Prostate gland (tissue), 2 donors: ENCODE measurements at regions not wholly inside any gene's neighbourhood (a gene's known extent, or its start where the extent isn't known, plus 50 kb on each side); places are given as distances from the start of the nearest gene placed in this dataset.

Experiments
- DNase-seq: peaks from one replicate; pipeline ENCODE4 v3.0.0-alpha.2; 2019; ENCODE audit warnings: low spot score
- H3K27ac ChIP-seq, 2 donors: fragments of 200-600 bp; sonication (generic); 2 replicates each; pipeline ENCODE4 v1.5.1; 2017 to 2019
- H3K27me3 ChIP-seq: fragments of 200-600 bp; sonication (generic); replicated peaks from 2 replicates; pipeline ENCODE4 v1.5.1; 2019; ENCODE audit not compliant: insufficient read depth
- H3K36me3 ChIP-seq, 2 donors: fragments of 200-600 bp; sonication (generic); 1 replicate in 1 of 2; 2 replicates in 1 of 2; pipeline versions ENCODE4 v1.5.1 to v1.8.1; 2017 to 2019
- H3K4me1 ChIP-seq: fragments of 200-600 bp; sonication (generic); replicated peaks from 2 replicates; pipeline ENCODE4 v1.5.1; 2019
- H3K4me3 ChIP-seq, 2 donors: fragments of 200-600 bp; sonication (generic); 2 replicates each; pipeline ENCODE4 v1.5.1; 2017 to 2019
- H3K9me3 ChIP-seq: fragments of 200-600 bp; sonication (generic); 2 replicates; pipeline ENCODE4 v1.5.1; 2017
- POLR2A ChIP-seq: fragments of 450-650 bp; IDR thresholded peaks from one replicate; pipeline ENCODE4 v1.6.1; 2016; ENCODE audit warnings: antibody characterized with exemption, mild to moderate bottlenecking
- POLR2AphosphoS5 ChIP-seq: sonication (generic); formaldehyde crosslinking; IDR thresholded peaks from one replicate; pipeline ENCODE4 v1.6.1; 2017; ENCODE audit warnings: antibody characterized with exemption
- WGBS: methylation state at CpG from one replicate; pipeline ENCODE4 v1.1.5; 2018; 5-methylcytosine and 5-hydroxymethylcytosine counted together
- intact Hi-C: fragments of 100-400 bp; cut with DNase I; formaldehyde crosslinking; loops from one replicate; pipeline ENCODE4 v1.14.2; 2022
- TF ChIP-seq, protein P1 (sequence below), 4 experiments: fragments of 200-600 bp in 2 of 4; fragments of 450-650 bp in 2 of 4; sonication (generic) in 2 of 4; IDR thresholded peaks; 1 replicate in 3 of 4; 2 replicates in 1 of 4; pipeline ENCODE4 v1.5.1; 2016 to 2019; ENCODE audit warnings: antibody characterized with exemption in 4 of 4, mild to moderate bottlenecking in 2 of 4, moderate library complexity in 2 of 4

DNA sequence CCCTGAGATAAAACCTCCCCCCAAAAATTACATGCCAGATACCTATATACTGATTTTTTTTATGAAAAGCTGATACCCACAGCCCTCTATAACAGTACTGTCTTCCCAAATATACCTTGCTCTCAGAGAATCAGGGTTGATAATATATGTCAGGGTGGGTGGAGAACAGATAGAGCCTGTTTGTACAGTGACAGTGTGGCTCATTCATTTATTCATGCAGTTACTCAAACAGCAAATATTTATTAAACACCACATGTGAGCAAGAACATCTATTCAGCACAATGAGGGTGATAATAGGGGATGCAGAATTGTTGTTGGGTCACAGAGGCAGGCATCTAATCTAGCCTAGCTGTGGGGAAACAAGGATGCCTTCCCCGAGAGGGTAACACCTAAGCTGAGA, 334.2 kb downstream of the MAFB start:
- no peak overlapping the region for H3K27ac ChIP-seq
- no peaks in the 10 kb centered on the region for H3K9me3 ChIP-seq
- no peaks in the 10 kb centered on the region for H3K36me3 ChIP-seq
- intact Hi-C loops, result no loop called here
- no peaks in the 10 kb centered on the region for H3K27me3 ChIP-seq
- H3K4me3 ChIP-seq, result no peak overlapping the region
- TF ChIP-seq POLR2AphosphoS5 (no peak), POLR2A (no peak)
- TF ChIP-seq, protein P1, sequence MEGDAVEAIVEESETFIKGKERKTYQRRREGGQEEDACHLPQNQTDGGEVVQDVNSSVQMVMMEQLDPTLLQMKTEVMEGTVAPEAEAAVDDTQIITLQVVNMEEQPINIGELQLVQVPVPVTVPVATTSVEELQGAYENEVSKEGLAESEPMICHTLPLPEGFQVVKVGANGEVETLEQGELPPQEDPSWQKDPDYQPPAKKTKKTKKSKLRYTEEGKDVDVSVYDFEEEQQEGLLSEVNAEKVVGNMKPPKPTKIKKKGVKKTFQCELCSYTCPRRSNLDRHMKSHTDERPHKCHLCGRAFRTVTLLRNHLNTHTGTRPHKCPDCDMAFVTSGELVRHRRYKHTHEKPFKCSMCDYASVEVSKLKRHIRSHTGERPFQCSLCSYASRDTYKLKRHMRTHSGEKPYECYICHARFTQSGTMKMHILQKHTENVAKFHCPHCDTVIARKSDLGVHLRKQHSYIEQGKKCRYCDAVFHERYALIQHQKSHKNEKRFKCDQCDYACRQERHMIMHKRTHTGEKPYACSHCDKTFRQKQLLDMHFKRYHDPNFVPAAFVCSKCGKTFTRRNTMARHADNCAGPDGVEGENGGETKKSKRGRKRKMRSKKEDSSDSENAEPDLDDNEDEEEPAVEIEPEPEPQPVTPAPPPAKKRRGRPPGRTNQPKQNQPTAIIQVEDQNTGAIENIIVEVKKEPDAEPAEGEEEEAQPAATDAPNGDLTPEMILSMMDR (IDR thresholded peaks at IDR 0.05), result no peak
- 90% methylated on average over 1 of the region's 1 CpG for WGBS
- H3K4me1 ChIP-seq, result no peaks in the 10 kb centered on the region
- DNase-seq, result no peak

GRCh38 chr20:40343390-40343789, 345.6 kb downstream of the MAFB start:
- DNase-seq, result no peak
- Histone ChIP-seq H3K4me1 (no peaks in the 10 kb centered on the region), H3K4me3 (no peak overlapping the region), H3K9me3 (no peaks in the 10 kb centered on the region), H3K27me3 (no peaks in the 10 kb centered on the region), H3K36me3 (no peaks in the 10 kb centered on the region), H3K27ac (no peak overlapping the region)
- TF ChIP-seq POLR2A, result no peak
- TF ChIP-seq, protein P1 (IDR thresholded peaks at IDR 0.05), result no peak
- no peak for TF ChIP-seq POLR2AphosphoS5
- intact Hi-C loops, result no loop called here

DNA sequence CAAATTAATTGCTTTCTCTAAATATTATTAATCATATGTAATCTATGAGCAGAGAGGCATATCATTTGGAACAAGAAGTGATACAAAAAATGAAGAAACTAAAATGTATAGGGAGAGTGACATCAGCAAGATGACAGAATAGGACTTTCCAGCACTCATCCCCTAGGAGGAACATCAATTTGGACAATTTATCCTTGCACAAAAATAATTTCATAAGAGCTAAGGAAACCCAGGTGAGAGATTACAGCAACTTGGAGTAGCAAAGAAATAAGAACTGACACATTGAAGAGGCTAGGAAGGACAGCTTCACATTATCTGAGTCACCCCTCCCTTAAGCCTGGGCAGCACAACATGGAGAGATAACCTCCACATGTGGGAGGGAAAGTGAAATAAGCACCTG, 347.5 kb downstream of the MAFB start:
- H3K27me3 ChIP-seq, result no peaks in the 10 kb centered on the region
- H3K9me3 ChIP-seq, result no peaks in the 10 kb centered on the region
- H3K4me1 ChIP-seq, result no peaks in the 10 kb centered on the region
- no peaks in the 10 kb centered on the region for H3K36me3 ChIP-seq
- no peak overlapping the region for H3K27ac ChIP-seq
- DNase-seq, result no peak
- no peak overlapping the region for H3K4me3 ChIP-seq
- intact Hi-C loops, result no loop called here
- TF ChIP-seq, protein P1 (IDR thresholded peaks at IDR 0.05), result no peak
- TF ChIP-seq POLR2AphosphoS5 (no peak), POLR2A (no peak)

GRCh38 chr20:40339661-40340449, 349.2 kb downstream of the MAFB start:
- Histone ChIP-seq H3K36me3 (no peaks in the 10 kb centered on the region), H3K9me3 (no peaks in the 10 kb centered on the region), H3K27me3 (no peaks in the 10 kb centered on the region), H3K4me3 (no peak overlapping the region), H3K27ac (no peak overlapping the region), H3K4me1 (no peaks in the 10 kb centered on the region)
- intact Hi-C loops, result no loop called here
- no peak for TF ChIP-seq POLR2AphosphoS5
- no peak for TF ChIP-seq POLR2A
- TF ChIP-seq, protein P1 (IDR thresholded peaks at IDR 0.05), result no peak
- no peak for DNase-seq
- WGBS, result 87% methylated on average over 2 of the region's 2 CpGs

GRCh38 chr20:40336533-40336932, 352.5 kb downstream of the MAFB start:
- intact Hi-C loops, result no loop called here
- no peak for TF ChIP-seq POLR2AphosphoS5
- TF ChIP-seq POLR2A, result no peak
- TF ChIP-seq, protein P1 (IDR thresholded peaks at IDR 0.05), result no peak
- Histone ChIP-seq H3K4me1 (no peaks in the 10 kb centered on the region), H3K36me3 (no peaks in the 10 kb centered on the region), H3K27me3 (no peaks in the 10 kb centered on the region), H3K4me3 (no peak overlapping the region), H3K27ac (no peak overlapping the region), H3K9me3 (no peaks in the 10 kb centered on the region)
- DNase-seq, result no peak
- 90% methylated on average over 1 of the region's 1 CpG for WGBS
